ENCODE measurements at regions not wholly inside any gene's neighbourhood (a gene's known extent, or its start where the extent isn't known, plus 50 kb on each side); places are given as distances from the start of the nearest gene placed in this dataset.

- Mint-ChIP-seq H3K36me3 (ENCODE audit: unreplicated experiment) (no peaks in the 10 kb centered on the region), H3K9me3 (ENCODE audit: unreplicated experiment) (no peaks in the 10 kb centered on the region), H3K27me3 (ENCODE audit: unreplicated experiment) (no peaks in the 10 kb centered on the region), H3K27ac (ENCODE audit: unreplicated experiment) (no peak overlapping the region), H3K4me1 (ENCODE audit: unreplicated experiment) (no peaks in the 10 kb centered on the region), H3K4me3 (ENCODE audit: unreplicated experiment) (no peak overlapping the region)
- no peak for TF ChIP-seq CTCF (IDR thresholded peaks at IDR 0.05)
- no peak for DNase-seq (ENCODE audit: extremely low spot score, unreplicated experiment)
Measured at GRCh38 chr6:93104195-93104817, 315.1 kb downstream of the EPHA7 start.

- TF ChIP-seq CTCF (IDR thresholded peaks at IDR 0.05): no peak
- H3K27ac Mint-ChIP-seq (ENCODE audit: unreplicated experiment): no peak overlapping the region
- no peaks in the 10 kb centered on the region for H3K36me3 Mint-ChIP-seq (ENCODE audit: unreplicated experiment)
- no peak overlapping the region for H3K4me3 Mint-ChIP-seq (ENCODE audit: unreplicated experiment)
- H3K4me1 Mint-ChIP-seq (ENCODE audit: unreplicated experiment): peaks cover 5% of the 10 kb centered on the region
- H3K27me3 Mint-ChIP-seq (ENCODE audit: unreplicated experiment): peaks cover 9% of the 10 kb centered on the region
- DNase-seq (ENCODE audit: extremely low spot score, unreplicated experiment): no peak
- no peaks in the 10 kb centered on the region for H3K9me3 Mint-ChIP-seq (ENCODE audit: unreplicated experiment)
Measured at GRCh38 chr6:93088621-93089501, 330.5 kb downstream of the EPHA7 start.

- H3K27ac Mint-ChIP-seq (ENCODE audit: unreplicated experiment): no peak overlapping the region
- no peaks in the 10 kb centered on the region for H3K9me3 Mint-ChIP-seq (ENCODE audit: unreplicated experiment)
- H3K27me3 Mint-ChIP-seq (ENCODE audit: unreplicated experiment): peaks cover 9% of the 10 kb centered on the region
- H3K36me3 Mint-ChIP-seq (ENCODE audit: unreplicated experiment): no peaks in the 10 kb centered on the region
- TF ChIP-seq CTCF (IDR thresholded peaks at IDR 0.05): no peak
- no peak for DNase-seq (ENCODE audit: extremely low spot score, unreplicated experiment)
- H3K4me1 Mint-ChIP-seq (ENCODE audit: unreplicated experiment): peaks cover 8% of the 10 kb centered on the region
- no peak overlapping the region for H3K4me3 Mint-ChIP-seq (ENCODE audit: unreplicated experiment)
Measured at GRCh38 chr6:93087606-93088005, 331.8 kb downstream of the EPHA7 start.

GRCh38 chr6:93086351-93086750 lies 333.0 kb downstream of the EPHA7 start:
- Mint-ChIP-seq H3K27me3 (ENCODE audit: unreplicated experiment) (peaks cover 9% of the 10 kb centered on the region), H3K4me3 (ENCODE audit: unreplicated experiment) (no peak overlapping the region), H3K4me1 (ENCODE audit: unreplicated experiment) (peaks cover 8% of the 10 kb centered on the region), H3K27ac (ENCODE audit: unreplicated experiment) (no peak overlapping the region), H3K9me3 (ENCODE audit: unreplicated experiment) (no peaks in the 10 kb centered on the region), H3K36me3 (ENCODE audit: unreplicated experiment) (no peaks in the 10 kb centered on the region)
- DNase-seq (ENCODE audit: extremely low spot score, unreplicated experiment): no peak
- no peak for TF ChIP-seq CTCF (IDR thresholded peaks at IDR 0.05)

All from osteocyte (in vitro differentiated cells).